Liver (tissue), 8 donors: ENCODE measurements at regions not wholly inside any gene's neighbourhood (a gene's known extent, or its start where the extent isn't known, plus 50 kb on each side); places are given as distances from the start of the nearest gene placed in this dataset.

ENCODE experiments used
- DNase-seq: peaks from one replicate; pipeline ENCODE4 v3.0.0-alpha.2; 2017; ENCODE audit warnings: low spot score
- H3K27ac ChIP-seq, 2 donors: one replicate each; pipeline ENCODE4 v1.7.0; 2013; ENCODE audit warnings: inconsistent platforms in 2 of 2, low read length in 2 of 2, control low read depth in 1 of 2, low read depth in 1 of 2, mild to moderate bottlenecking in 1 of 2
- H3K27me3 ChIP-seq, 4 donors: one replicate each; pipeline versions ENCODE4 v1.6.1 to v1.7.0; 2013; ENCODE audit warnings: low read length in 3 of 4, inconsistent platforms in 1 of 4, mild to moderate bottlenecking in 1 of 4, moderate library complexity in 1 of 4; ENCODE audit not compliant: control insufficient read depth in 4 of 4, insufficient read depth in 4 of 4
- H3K36me3 ChIP-seq, 4 donors: one replicate each; pipeline versions ENCODE4 v1.6.1 to v1.7.0; 2013; ENCODE audit warnings: low read length in 3 of 4, mild to moderate bottlenecking in 3 of 4, low read depth in 1 of 4, moderate library complexity in 1 of 4; ENCODE audit not compliant: control insufficient read depth in 4 of 4, insufficient read depth in 3 of 4
- H3K4me1 ChIP-seq, 4 donors: one replicate each; pipeline versions ENCODE4 v1.6.1 to v1.7.0; 2013; ENCODE audit warnings: low read length in 3 of 4, mild to moderate bottlenecking in 3 of 4, moderate library complexity in 1 of 4; ENCODE audit not compliant: control insufficient read depth in 4 of 4, insufficient read depth in 4 of 4
- H3K4me3 ChIP-seq, 3 donors: one replicate each; pipeline versions ENCODE4 v1.6.1 to v1.7.0; 2013; ENCODE audit warnings: low read length in 3 of 3, control low read depth in 1 of 3, low read depth in 1 of 3, mild to moderate bottlenecking in 1 of 3
- H3K9ac ChIP-seq, 2 donors: one replicate each; pipeline ENCODE4 v1.7.0; 2013; ENCODE audit warnings: low read length in 2 of 2, mild to moderate bottlenecking in 2 of 2, moderate library complexity in 2 of 2, control low read depth in 1 of 2, low read depth in 1 of 2
- H3K9me3 ChIP-seq, 4 donors: one replicate each; pipeline versions ENCODE4 v1.6.1 to v1.7.0; 2013; ENCODE audit warnings: low read length in 3 of 4; ENCODE audit not compliant: control insufficient read depth in 4 of 4
- EGR1 ChIP-seq, 2 donors: IDR thresholded peaks; 2 replicates each; pipeline ENCODE4 v1.6.1; 2016 to 2018; ENCODE audit warnings: antibody characterized with exemption in 2 of 2, low read depth in 2 of 2
- FOXA1 ChIP-seq: IDR thresholded peaks from 2 replicates; pipeline ENCODE4 v1.6.1; 2016; ENCODE audit warnings: antibody characterized with exemption
- FOXA2 ChIP-seq: IDR thresholded peaks from 2 replicates; pipeline ENCODE4 v1.6.1; 2016; ENCODE audit warnings: antibody characterized with exemption
- HNF4A ChIP-seq, 2 donors: conservative IDR thresholded peaks; 2 replicates each; pipeline ENCODE4 v1.6.1; 2016; ENCODE audit warnings: antibody characterized with exemption in 2 of 2, mild to moderate bottlenecking in 2 of 2
- JUND ChIP-seq, 2 donors: IDR thresholded peaks; 2 replicates each; pipeline ENCODE4 v1.6.1; 2016; ENCODE audit warnings: antibody characterized with exemption in 2 of 2
- NR2F2 ChIP-seq: IDR thresholded peaks from 2 replicates; pipeline ENCODE4 v1.6.1; 2016; ENCODE audit warnings: antibody characterized with exemption
- RAD21 ChIP-seq, 2 donors: IDR thresholded peaks; 2 replicates each; pipeline ENCODE4 v1.6.1; 2016; ENCODE audit warnings: antibody characterized with exemption in 2 of 2, mild to moderate bottlenecking in 2 of 2
- RXRA ChIP-seq, 2 donors: IDR thresholded peaks; 2 replicates each; pipeline ENCODE4 v1.6.1; 2017 to 2018; ENCODE audit warnings: antibody characterized with exemption in 2 of 2, mild to moderate bottlenecking in 1 of 2
- SP1 ChIP-seq: IDR thresholded peaks from 2 replicates; pipeline ENCODE4 v1.6.1; 2018; ENCODE audit warnings: antibody characterized with exemption, mild to moderate bottlenecking
- TAF1 ChIP-seq: conservative IDR thresholded peaks from 2 replicates; pipeline ENCODE4 v1.6.1; 2016; ENCODE audit warnings: antibody characterized with exemption, mild to moderate bottlenecking
- YY1 ChIP-seq: IDR thresholded peaks from 2 replicates; pipeline ENCODE4 v1.6.1; 2016; ENCODE audit warnings: antibody characterized with exemption, mild to moderate bottlenecking
- WGBS: extraction: QIAGEN DNeasy Blood & Tissue Kit; methylation state at CpG from one replicate; pipeline ENCODE4 v1.1.7; 2013; 5-methylcytosine and 5-hydroxymethylcytosine counted together
- TF ChIP-seq, protein P1 (sequence below): IDR thresholded peaks from 2 replicates; pipeline ENCODE4 v1.6.1; 2016; ENCODE audit warnings: antibody characterized with exemption, mild to moderate bottlenecking
- TF ChIP-seq, protein P2 (sequence below): IDR thresholded peaks from 2 replicates; pipeline ENCODE4 v1.6.1; 2016; ENCODE audit warnings: antibody characterized with exemption
- TF ChIP-seq, protein P3 (sequence below): IDR thresholded peaks from 2 replicates; pipeline ENCODE4 v1.6.1; 2016; ENCODE audit warnings: antibody characterized with exemption
- TF ChIP-seq, protein P4 (sequence below): fragments of 150-350 bp; IDR thresholded peaks from 2 replicates; pipeline ENCODE4 v1.5.1; 2017; ENCODE audit warnings: improper control_type of control experiment, low read depth, low read length; ENCODE audit not compliant: missing input control
- donor health status: healthy.
- donor health status: healthy.
- donor health status: healthy.
- donor health status: healthy.
- donor health status: healthy.

DNA sequence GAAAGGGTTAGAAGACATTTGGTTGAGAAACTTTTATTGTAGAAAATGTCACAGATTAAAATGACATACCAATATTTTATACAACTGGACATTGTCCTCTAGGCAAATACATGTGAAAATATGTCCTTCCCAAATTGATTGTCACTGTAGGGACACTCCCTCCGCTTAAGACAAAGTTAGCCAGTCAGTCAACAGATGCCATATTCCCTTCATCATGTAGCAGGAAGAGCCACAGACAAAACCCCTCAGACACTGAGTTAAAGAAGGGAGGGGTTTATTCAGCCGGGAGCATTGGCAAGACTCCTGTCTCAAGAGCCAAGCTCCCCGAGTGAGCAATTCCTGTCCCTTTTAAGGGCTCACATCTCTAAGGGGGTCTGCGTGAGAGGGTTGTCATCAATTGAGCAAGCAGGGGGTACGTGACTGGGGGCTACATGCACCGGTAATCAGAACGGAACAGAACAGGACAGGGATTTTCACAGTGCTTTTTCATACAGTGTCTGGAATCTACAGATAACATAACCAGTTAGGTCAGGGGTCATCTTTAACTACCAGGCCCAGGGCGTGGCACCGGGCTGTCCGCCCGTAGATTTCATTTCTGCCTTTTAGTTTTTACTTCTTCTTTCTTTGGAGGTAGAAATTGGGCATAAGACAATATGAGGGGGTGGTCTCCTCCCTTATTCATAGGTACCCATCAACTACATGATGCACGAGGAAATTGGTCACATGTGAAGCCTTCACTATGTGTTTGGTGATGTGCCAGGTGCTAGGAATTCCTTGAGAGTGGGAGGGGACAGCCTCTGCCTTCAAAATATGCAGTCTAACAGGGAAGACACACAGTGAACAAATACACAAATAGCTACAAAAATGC is 155.7 kb upstream of the CDYL start (continued):
- TF ChIP-seq, protein P1, sequence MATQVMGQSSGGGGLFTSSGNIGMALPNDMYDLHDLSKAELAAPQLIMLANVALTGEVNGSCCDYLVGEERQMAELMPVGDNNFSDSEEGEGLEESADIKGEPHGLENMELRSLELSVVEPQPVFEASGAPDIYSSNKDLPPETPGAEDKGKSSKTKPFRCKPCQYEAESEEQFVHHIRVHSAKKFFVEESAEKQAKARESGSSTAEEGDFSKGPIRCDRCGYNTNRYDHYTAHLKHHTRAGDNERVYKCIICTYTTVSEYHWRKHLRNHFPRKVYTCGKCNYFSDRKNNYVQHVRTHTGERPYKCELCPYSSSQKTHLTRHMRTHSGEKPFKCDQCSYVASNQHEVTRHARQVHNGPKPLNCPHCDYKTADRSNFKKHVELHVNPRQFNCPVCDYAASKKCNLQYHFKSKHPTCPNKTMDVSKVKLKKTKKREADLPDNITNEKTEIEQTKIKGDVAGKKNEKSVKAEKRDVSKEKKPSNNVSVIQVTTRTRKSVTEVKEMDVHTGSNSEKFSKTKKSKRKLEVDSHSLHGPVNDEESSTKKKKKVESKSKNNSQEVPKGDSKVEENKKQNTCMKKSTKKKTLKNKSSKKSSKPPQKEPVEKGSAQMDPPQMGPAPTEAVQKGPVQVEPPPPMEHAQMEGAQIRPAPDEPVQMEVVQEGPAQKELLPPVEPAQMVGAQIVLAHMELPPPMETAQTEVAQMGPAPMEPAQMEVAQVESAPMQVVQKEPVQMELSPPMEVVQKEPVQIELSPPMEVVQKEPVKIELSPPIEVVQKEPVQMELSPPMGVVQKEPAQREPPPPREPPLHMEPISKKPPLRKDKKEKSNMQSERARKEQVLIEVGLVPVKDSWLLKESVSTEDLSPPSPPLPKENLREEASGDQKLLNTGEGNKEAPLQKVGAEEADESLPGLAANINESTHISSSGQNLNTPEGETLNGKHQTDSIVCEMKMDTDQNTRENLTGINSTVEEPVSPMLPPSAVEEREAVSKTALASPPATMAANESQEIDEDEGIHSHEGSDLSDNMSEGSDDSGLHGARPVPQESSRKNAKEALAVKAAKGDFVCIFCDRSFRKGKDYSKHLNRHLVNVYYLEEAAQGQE = no peak
- no peak for TF ChIP-seq NR2F2
- no peak for TF ChIP-seq FOXA2
- no peak for TF ChIP-seq SP1
- TF ChIP-seq RAD21 (IDR thresholded peaks at IDR 0.05) = no peak
- no peak for TF ChIP-seq JUND (IDR thresholded peaks at IDR 0.05)
- TF ChIP-seq, protein P2, sequence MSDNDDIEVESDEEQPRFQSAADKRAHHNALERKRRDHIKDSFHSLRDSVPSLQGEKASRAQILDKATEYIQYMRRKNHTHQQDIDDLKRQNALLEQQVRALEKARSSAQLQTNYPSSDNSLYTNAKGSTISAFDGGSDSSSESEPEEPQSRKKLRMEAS = no peak
- TF ChIP-seq RXRA (IDR thresholded peaks at IDR 0.05) = no peak

DNA sequence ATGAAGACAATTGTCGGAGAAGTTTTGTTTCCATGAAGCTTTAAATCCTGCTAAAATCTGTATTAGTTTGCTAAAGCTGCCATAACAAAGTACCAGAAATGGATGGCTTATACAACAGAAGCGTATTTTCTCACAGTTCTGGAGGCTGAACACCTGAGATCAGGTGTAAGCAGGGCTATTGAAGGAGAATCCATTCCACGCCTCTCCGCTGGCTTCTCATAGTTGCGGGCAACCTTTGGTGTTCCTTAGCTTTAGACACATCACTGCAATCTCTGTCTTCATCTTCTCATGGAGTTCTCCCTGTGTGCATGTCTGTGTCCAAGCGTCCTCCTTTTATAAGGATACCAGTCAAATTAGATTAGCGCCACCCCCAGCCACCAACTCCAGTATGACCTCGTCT is 159.9 kb upstream of the CDYL start:
- no peak overlapping the region for H3K9ac ChIP-seq
- DNase-seq = no peak
- no peaks in the 10 kb centered on the region for H3K27me3 ChIP-seq
- 84% methylated on average over 8 of the region's 8 CpGs for WGBS
- no peaks in the 10 kb centered on the region for H3K36me3 ChIP-seq
- no peak overlapping the region for H3K4me3 ChIP-seq
- no peaks in the 10 kb centered on the region for H3K4me1 ChIP-seq
- H3K27ac ChIP-seq = no peak overlapping the region
- H3K9me3 ChIP-seq = peaks cover 0 to 3% (median 0%) of the 10 kb centered on the region in 4 donors
- TF ChIP-seq EGR1 (IDR thresholded peaks at IDR 0.05; ENCODE audit: low read depth in 2 of 2) = no peak
- no peak for TF ChIP-seq YY1
- no peak for TF ChIP-seq FOXA2
- no peak for TF ChIP-seq TAF1
- TF ChIP-seq, protein P3, sequence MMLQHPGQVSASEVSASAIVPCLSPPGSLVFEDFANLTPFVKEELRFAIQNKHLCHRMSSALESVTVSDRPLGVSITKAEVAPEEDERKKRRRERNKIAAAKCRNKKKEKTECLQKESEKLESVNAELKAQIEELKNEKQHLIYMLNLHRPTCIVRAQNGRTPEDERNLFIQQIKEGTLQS = no peak
- TF ChIP-seq RAD21 (IDR thresholded peaks at IDR 0.05) = no peak
- TF ChIP-seq, protein P4, sequence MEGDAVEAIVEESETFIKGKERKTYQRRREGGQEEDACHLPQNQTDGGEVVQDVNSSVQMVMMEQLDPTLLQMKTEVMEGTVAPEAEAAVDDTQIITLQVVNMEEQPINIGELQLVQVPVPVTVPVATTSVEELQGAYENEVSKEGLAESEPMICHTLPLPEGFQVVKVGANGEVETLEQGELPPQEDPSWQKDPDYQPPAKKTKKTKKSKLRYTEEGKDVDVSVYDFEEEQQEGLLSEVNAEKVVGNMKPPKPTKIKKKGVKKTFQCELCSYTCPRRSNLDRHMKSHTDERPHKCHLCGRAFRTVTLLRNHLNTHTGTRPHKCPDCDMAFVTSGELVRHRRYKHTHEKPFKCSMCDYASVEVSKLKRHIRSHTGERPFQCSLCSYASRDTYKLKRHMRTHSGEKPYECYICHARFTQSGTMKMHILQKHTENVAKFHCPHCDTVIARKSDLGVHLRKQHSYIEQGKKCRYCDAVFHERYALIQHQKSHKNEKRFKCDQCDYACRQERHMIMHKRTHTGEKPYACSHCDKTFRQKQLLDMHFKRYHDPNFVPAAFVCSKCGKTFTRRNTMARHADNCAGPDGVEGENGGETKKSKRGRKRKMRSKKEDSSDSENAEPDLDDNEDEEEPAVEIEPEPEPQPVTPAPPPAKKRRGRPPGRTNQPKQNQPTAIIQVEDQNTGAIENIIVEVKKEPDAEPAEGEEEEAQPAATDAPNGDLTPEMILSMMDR = no peak
- TF ChIP-seq NR2F2 = no peak
- TF ChIP-seq, protein P2 = no peak

DNA sequence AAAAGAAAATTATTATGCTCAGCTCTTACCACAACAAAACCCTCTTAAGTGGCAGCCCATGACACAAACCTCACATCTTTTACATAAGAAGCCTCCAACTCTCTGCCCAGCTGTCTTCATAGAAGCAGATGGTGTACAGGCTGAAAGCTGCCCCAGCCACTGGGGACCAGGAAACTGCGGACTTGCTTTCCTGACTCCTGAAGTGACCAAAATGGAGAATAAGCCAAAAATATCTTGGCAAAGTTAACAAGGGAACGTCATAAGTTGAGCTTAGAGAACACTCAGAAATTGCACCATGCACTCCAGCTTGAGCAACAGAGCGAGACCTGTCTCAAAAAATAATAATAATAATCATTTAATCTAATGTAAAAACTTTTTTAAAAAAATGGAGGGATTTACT is 160.3 kb upstream of the CDYL start:
- DNase-seq = no peak
- no peak overlapping the region for H3K4me3 ChIP-seq

More for the DNA sequence above, 160.3 kb upstream of the CDYL start:
- no peak overlapping the region for H3K27ac ChIP-seq
- 63% methylated on average over 3 of the region's 3 CpGs for WGBS
- no peaks in the 10 kb centered on the region for H3K36me3 ChIP-seq
- H3K9ac ChIP-seq = no peak overlapping the region
- no peaks in the 10 kb centered on the region for H3K4me1 ChIP-seq
- peaks cover 0 to 3% (median 0%) of the 10 kb centered on the region in 4 donors for H3K9me3 ChIP-seq
- H3K27me3 ChIP-seq = no peaks in the 10 kb centered on the region
- TF ChIP-seq, protein P2 = no peak
- no peak for TF ChIP-seq EGR1 (IDR thresholded peaks at IDR 0.05; ENCODE audit: low read depth in 2 of 2)
- no peak for TF ChIP-seq RAD21 (IDR thresholded peaks at IDR 0.05)
- no peak for TF ChIP-seq FOXA1
- TF ChIP-seq NR2F2 = no peak
- no peak for TF ChIP-seq SP1
- TF ChIP-seq, protein P4 = no peak
- no peak for TF ChIP-seq RXRA (IDR thresholded peaks at IDR 0.05)
- no peak for TF ChIP-seq JUND (IDR thresholded peaks at IDR 0.05)
- no peak for TF ChIP-seq HNF4A (conservative IDR thresholded peaks at IDR 0.05)
- TF ChIP-seq TAF1 = no peak
- TF ChIP-seq YY1 = no peak
